GM19372 (cell line): ENCODE measurements at regions not wholly inside any gene's neighbourhood (a gene's known extent, or its start where the extent isn't known, plus 50 kb on each side); places are given as distances from the start of the nearest gene placed in this dataset.

Experiments used
- ATAC-seq: cut with Tn5 transposase; IDR thresholded peaks from one replicate; pipeline ENCODE4 v1.9.1; 2021; ENCODE audit warnings: mild to moderate bottlenecking, low read depth, moderate library complexity; ENCODE audit not compliant: unreplicated experiment

DNA sequence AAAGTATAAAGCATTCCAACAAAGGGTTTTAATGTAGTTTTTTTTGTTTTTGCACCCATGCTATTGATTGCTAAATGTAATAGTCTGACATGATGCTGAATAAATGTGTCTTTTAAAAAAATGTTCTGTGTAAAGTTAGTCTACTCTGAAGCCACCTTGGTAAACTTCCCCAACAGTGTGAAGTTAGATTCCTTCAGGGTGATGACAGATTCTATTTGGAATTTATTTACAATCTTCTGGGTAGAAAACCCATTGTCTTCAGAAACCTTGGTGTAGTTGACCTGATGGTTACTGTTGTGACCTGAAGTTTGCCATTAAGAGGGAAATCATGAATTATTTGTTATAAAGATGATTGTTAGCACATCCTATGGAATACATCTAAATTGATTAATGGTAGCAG, 64.7 kb upstream of the TRPC7 start:
- ATAC-seq: no peak

DNA sequence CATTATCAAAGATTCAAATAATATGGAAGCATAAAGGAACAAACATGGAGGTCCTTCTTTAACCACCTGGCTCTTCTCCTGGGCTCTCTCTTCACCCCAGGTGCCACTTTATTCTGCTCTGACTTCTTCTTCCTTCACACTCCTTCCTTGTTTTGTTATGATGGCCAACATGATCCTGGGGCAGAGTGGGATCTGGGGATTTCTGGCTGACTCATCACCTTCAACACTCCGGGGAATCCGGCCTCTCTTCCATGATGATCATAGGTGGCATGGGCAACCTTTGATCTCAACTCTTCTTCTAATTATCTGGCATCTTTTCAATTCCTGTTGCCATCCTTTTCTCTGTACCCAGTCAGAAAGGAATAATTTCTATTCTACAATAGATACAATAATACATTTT, 62.1 kb upstream of the TRPC7 start:
- no peak for ATAC-seq

DNA sequence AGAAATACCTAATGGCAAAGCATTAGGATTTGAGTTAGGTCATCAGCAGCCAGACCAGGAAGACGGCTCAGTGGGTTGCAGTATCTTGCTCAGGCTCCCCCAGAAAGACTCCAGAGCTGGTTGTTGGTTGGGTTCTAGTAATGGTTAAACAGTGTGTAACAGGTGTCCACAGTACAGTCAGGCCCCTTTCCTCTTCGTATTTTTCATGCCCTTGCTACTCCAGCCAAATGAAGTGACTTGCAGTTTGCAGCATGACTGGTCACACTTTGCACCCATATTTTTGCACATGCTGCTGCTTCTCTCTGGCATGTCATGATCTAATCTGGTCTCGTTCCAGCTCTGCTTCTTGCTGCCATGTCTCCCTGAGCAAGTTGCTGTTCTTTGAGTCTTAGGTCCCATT, 60.6 kb upstream of the TRPC7 start:
- no peak for ATAC-seq

DNA sequence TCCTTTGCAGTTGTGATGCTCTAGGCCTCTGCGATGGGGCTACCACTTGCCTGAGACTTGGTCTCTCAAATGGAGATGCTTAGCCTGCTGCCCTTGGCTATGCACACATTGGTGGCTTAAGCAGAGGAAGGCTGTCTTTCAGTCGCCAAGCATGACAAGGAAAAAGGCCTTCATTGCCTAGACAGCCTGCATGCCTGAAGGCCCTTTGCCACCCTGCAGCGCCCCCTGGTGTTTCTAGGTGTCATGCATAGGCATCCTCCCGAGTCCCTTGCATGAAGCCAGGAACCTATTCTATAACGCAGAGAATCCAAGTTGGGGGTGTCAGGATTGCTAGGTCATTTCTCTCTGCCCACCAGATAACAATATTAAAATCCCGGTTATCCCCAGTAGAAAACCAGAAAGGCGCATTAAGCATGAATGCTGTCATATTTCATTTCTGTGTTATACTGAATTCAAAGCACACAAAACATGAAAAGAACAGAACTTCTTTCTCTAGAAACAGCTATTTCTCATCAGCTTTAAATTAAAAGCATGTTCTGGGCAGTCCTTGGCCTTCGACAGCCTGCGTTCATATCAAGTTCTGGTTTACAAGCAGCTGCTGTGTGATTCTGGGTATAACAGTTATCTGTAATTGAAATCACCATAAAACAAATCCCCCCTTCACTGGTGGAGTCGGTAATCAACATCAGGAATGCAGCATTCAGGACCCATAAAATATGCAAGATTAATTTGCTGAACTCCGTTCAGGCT, 59.7 kb upstream of the TRPC7 start:
- ATAC-seq: no peak

DNA sequence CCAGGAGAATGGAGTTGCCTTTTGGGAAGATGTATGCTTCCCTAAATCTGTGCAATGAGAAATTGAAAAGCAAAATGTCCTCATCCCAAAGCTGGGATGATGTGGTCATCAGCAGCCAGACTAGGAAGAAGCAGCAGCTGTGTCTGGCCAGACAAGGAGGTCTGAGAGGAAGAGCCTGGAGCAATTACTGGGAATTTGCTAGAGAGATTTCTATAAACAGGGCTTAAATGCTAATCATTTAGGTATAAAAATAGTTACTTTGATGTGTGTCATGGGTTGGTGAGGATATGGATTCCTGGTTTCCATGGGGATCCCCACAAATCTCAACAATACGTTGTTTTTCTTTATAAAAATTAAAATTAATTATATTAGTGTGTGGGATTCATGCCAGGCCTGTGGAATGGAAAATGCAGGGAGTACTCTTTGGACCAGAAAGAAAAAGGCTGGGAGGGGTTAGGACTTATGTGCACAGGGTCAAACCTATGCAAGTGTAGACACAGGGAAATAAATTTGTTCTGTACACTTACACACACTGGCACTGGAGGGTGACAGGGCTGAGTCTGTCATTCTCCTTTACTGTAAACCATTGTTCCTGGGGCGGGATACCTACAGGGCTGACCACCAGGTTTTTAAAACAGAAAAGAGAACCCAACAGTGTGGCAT, 58.7 kb upstream of the TRPC7 start:
- no peak for ATAC-seq

DNA sequence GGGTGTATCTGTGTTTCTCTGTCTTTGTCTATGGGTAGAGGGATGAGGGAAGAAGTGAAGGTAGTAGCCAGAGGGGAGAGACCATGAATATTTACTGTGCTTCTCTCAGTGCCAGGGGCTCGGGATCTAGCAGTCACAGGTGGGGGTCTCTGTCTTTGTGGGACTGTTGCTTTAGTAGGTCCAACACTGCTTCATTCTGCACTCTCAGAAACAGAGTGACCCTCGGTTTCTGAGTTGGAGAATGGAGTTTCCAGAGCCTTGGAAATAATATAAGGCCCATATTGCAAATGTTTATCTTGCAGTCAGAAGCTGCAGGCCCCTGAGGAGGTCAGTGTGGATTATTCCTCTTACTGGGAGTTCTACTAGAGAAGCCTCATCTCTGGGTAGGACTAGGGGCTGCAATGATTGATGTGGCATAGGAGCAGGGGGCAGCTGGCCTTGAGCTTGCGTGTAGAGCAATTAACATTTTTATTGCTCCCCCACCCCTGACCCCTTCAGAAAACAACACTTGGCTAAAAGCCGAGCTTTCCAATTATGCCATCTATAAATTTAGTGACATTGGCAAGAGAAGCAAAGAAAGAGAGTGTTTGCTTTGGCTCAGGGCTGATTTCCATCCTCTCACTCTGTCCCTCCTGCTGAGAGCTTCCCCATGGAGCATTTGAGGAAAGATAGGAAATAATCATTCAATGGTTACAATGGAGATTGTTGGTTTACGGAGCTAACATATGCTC, 55.0 kb upstream of the TRPC7 start:
- no peak for ATAC-seq

DNA sequence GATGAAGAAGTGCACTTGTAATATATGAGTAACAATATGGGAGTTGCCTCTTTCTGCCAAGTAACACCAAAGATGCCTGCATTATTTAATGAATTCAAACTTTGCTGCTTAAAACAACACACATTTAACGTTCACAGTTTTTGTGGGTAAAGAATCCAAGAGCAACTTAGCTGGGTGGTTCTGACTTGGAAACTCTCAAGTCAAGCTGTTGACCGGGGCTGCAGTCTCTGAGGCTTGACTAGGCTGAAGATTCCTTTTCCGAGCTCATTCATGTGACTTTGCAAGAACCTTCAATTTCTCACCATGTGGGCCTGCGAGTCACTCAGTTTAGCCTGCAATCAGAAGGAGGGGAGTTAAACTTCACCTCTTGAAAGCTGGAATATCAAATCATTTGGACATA, 53.0 kb upstream of the TRPC7 start:
- ATAC-seq: no peak
